ENCODE measurements at regions not wholly inside any gene's neighbourhood (a gene's known extent, or its start where the extent isn't known, plus 50 kb on each side); places are given as distances from the start of the nearest gene placed in this dataset.

GRCh38 chr5:18050776-18051175 is 416.5 kb downstream of the TAF11L14 start (continued):
- TF ChIP-seq CHD7 (IDR thresholded peaks at IDR 0.05; ENCODE audit: insufficient replicate concordance, low read length), result no peak
- TF ChIP-seq POU5F1 (IDR thresholded peaks at IDR 0.05; ENCODE audit: low read depth, low read length), result no peak
- no peak for TF ChIP-seq ATF3 (IDR thresholded peaks at IDR 0.05; ENCODE audit: insufficient read depth, low read depth, low read length)
- TF ChIP-seq JUN (IDR thresholded peaks at IDR 0.05; ENCODE audit: low read depth, low read length), result no peak
- TF ChIP-seq HDAC6 (IDR thresholded peaks at IDR 0.05; ENCODE audit: low read depth, low read length), result no peak
- no peak for TF ChIP-seq BCL11A (IDR thresholded peaks at IDR 0.05; ENCODE audit: low read depth in 2 of 2, low read length in 2 of 2)

Measured in H1 (cell line).